ELF-1 (cell line): ENCODE measurements at regions not wholly inside any gene's neighbourhood (a gene's known extent, or its start where the extent isn't known, plus 50 kb on each side); places are given as distances from the start of the nearest gene placed in this dataset.

ENCODE experiments used
- DNase-seq: peaks from one replicate; pipeline ENCODE4 v3.0.0-alpha.2; 2016; ENCODE audit warnings: low read depth, low spot score

DNA sequence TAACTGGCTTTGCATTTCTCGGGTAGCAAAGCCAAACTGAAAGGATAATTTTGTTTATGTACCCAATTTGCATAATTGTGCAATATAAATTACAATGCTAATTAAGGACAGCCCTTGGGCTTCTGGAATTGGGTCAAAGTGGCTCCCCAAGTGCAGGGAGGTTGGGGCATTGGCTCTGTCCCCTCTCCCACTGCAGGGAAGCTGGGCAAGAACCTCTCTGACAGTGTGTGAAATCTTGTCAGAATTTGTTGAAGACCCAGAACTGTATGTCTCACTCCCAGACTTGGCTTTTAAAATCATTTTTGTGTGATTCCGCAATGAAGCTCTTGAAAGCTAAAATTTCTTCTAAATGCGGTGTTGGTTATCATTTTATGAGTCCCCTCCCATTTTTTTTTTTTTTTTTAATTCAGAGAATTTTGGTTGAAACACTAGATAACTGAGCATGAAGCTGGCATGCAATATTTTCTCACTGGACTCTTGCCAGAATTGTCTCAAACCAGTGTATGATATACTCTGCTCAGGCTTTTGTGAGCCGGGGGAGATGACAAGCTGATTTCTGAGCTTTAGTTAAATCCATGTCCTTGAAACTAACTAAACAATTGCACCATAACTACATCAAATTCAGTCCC is 878.9 kb upstream of the CXADR start:
- DNase-seq: no peak

DNA sequence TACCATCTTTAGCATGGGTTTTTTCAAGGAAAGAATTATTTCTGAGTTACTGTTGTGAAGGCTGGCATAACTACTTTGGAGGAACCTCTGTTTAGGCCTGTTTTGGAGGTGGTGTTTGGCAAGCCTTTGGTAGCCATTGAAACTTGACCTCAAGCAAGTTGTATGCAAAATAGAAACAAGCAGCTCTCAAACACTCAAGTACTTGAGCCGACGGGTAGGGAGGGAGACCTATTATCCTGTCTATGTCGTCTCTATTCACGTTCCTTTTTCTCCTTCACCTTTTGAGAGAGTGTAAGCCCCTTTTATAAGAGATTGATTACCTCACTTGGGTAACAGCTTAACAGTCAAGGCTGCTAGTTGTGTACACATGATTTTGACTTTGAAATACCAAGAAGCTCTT is 878.3 kb upstream of the CXADR start:
- peak; percentile 24 for DNase-seq

- no peak for DNase-seq
Measured at GRCh38 chr21:16640297-16641027, 872.4 kb upstream of the CXADR start.

DNA sequence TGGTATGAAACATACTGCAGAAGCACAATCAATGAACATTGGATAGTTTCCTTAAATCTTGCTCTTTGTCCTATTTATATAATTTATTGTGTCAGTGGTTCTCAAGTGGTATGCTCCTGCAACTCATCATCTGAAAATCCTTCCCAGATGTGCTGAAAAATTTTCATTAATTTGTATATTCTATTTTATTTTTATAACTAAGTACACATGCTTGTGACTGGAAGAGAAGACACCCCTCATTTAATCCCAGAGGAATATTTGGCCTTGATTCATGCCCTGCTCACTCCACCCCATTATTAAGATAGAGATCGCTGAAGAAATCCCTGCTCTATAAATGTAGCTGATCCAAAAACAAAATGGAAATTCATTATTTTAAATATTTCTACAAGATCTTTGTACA is 870.5 kb upstream of the CXADR start:
- no peak for DNase-seq

DNA sequence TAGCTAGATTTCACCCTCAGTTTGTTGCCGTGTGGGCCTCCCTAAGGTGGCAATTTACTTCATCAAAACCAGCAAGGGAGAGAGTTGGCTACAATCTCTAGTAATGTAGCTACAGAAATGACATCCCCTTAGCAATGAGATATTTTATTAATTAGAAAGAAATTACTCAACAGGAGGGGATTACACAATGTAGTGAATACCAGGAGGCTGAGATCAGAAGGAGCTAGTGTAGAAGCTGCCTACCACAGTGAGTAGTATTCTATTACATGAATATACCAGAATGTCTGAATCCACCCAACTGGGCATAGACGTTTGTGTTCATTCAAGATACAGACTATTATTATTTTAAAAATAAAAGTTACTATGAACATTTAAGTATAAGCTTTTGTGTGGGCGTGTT is 868.2 kb upstream of the CXADR start:
- no peak for DNase-seq

- DNase-seq: no peak
Measured at GRCh38 chr21:16650714-16651366, 862.0 kb upstream of the CXADR start.

DNA sequence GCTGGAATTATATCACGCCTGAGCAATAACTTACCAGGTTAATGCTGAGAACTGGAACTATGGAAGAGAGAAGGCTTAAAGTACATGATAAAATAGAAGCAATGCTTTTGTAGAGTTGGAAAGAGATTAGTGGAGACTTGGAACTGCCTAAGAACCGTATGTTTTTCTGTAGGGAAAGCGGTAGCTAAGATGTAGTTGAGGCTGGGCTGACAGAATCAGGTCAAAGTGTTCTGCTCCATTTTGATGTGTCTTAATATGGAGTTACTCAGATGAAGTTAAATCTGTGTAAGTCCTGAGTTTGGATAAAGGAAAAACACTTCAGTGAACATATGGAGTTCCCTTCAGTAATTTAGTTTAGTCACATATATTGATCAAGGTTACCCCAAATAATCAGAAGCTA is 860.9 kb upstream of the CXADR start:
- no peak for DNase-seq

- DNase-seq: no peak
Measured at GRCh38 chr21:16663436-16663835, 849.4 kb upstream of the CXADR start.

- DNase-seq: no peak
Measured at GRCh38 chr21:16667395-16667794, 845.4 kb upstream of the CXADR start.

GRCh38 chr21:16674949-16675348 is 837.9 kb upstream of the CXADR start:
- DNase-seq: no peak

DNA sequence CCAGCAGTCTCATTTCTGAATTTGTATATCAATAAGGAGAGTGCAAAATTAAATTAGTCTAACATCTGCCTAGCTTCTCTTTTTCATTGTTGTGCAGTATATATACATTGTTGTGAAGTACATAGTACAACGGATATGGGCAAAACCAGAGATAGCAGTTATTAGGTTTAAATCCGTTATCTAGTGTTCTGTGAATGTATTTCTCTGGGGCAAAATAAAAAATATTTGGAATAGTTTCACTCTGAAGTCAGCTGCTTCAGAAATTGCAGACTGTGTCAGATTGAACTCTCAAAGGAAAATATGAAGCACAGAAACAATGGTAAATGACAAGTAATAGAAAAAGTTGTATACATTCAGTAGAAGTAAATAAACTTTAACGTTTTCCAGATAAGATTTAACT is 836.5 kb upstream of the CXADR start:
- DNase-seq: no peak

- DNase-seq: no peak
Measured at GRCh38 chr21:16678429-16679160, 834.2 kb upstream of the CXADR start.

- no peak for DNase-seq
Measured at GRCh38 chr21:16695074-16695473, 817.8 kb upstream of the CXADR start.

GRCh38 chr21:16707274-16707673 is 805.6 kb upstream of the CXADR start:
- no peak for DNase-seq

GRCh38 chr21:16708101-16708835 is 804.6 kb upstream of the CXADR start:
- DNase-seq: no peak

DNA sequence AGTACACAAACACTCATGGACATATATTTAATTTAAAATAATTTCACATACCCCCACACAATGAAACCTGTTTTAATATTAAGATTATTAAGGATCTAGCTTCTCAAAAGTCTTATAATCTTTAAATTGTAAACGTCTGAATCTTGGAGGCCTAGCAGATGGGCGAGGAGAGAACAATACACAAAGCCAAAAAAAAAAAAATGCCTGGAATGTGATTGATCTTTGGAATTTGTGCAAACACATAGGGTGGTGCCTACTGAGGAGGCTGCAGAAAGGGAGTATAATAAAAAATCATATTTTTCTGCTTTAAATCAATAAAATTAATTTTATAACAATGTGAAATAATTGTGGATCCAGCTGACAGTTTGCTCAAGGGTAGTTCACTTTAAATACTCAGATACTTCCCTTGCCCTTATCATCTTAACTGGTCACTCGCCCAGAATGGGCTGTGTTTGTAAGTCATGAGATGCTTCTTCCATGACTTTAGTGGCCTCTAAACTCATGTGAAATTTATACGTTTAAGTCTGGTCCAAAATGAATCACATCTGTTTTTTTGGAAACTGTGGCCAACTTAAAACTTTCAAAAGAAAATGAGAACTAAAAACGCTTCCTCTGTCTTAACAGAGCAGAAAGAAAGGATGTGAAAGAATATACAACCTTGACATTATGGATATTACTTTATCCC is 802.8 kb upstream of the CXADR start:
- no peak for DNase-seq

- DNase-seq: no peak
Measured at GRCh38 chr21:16711757-16712156, 801.1 kb upstream of the CXADR start.

DNA sequence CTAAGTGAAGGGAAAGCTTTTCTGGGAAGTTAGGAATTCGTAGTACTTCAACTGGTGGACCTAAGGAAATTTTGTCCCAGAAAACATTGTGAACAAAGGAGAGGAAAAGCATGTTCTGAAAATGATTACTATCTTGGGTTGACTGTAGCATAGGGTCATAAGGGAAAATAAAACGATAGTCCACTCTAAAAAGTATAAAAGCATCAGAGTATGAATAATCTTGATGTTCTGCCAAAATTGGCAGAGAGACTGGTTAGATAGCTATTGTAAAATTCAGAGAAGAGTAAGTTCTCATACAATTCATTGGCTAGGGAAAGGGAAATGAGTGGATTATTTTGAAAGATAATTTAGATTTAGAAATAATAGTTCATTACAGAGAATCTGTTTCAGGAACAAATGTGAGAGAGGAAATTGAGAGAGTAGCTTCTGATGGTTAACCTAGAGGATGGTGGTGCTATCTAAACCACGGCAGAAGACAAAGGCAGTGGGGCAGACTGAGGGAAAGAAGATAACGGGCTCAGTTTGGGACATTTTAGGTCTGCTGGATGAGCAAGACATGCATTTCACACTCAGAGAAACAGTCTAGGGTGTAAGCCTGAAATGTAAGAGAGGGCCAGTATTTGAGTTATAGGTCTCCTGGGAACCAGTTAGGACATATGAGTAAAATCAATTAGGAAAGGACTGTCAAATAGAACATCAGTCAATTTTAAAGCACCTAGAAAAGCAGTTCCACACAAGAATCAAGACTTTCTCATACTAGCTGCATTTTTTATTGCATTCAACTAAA is 799.3 kb upstream of the CXADR start:
- DNase-seq: no peak

DNA sequence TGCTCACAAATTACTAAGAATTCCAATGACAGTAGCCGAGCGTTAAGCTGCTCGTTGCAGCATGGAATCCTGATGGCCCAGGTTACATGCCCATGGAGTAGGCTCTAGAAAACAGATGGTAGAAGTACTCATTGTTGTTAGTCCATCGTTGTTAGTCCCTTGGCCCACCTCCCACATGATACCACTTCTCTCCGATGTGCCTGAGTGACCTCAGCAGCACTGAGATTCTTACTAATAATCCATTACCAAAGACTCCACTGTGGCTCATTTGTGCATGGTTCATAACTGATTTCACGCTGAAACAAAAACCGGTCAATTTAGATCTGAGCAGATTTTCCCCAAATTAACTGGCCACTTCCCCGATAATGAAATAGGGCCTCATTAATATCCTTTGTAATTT is 772.3 kb upstream of the CXADR start:
- no peak for DNase-seq

DNA sequence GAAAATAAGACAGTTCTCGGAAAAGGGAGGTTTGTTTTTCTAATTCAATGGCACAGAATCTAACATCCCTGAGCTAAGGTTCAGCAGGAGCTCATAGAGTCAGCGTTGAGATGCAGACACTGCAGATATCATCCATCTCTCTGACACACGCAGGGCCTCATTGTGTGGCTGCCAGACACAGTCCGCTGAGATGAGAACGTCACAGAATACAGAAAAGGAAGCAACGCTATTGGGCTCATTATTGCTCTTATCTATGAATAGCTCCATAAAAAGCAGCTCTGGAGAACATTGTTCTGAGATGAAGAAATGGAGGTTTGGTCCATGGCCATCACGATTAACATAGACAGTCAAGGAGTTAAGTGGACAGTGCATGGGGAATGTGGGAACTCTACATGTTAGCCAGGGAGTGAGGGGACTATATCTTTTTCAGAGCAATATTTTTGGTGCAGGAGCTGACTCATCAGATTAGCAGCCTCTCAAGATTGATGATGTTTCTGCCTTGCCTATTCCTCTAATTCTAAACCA is 771.6 kb upstream of the CXADR start:
- no peak for DNase-seq
